GM18502 (cell line): ENCODE measurements at regions not wholly inside any gene's neighbourhood (a gene's known extent, or its start where the extent isn't known, plus 50 kb on each side); places are given as distances from the start of the nearest gene placed in this dataset.

ENCODE experiments used
- ATAC-seq: cut with Tn5 transposase; IDR thresholded peaks from one replicate; pipeline ENCODE4 v1.9.1; 2021; ENCODE audit warnings: mild to moderate bottlenecking; ENCODE audit not compliant: unreplicated experiment, poor library complexity

- no peak for ATAC-seq
These were observed 250.6 kb upstream of the MAP3K1 start for GRCh38 chr5:56564541-56565282.

GRCh38 chr5:56561455-56561854, 253.9 kb upstream of the MAP3K1 start:
- no peak for ATAC-seq

- ATAC-seq, result no peak
These were observed 257.1 kb upstream of the MAP3K1 start for GRCh38 chr5:56558131-56558745.

GRCh38 chr5:56557198-56557597, 258.2 kb upstream of the MAP3K1 start:
- no peak for ATAC-seq

GRCh38 chr5:56552612-56553268, 262.6 kb upstream of the MAP3K1 start:
- no peak for ATAC-seq

GRCh38 chr5:56550227-56550626, 265.1 kb upstream of the MAP3K1 start:
- no peak for ATAC-seq

GRCh38 chr5:56549096-56549886, 266.1 kb upstream of the MAP3K1 start:
- no peak for ATAC-seq

- no peak for ATAC-seq
These were observed 270.3 kb upstream of the MAP3K1 start for GRCh38 chr5:56545016-56545415.

GRCh38 chr5:56543441-56544388, 271.6 kb upstream of the MAP3K1 start:
- ATAC-seq, result no peak

- no peak for ATAC-seq
These were observed 275.1 kb upstream of the MAP3K1 start for GRCh38 chr5:56540266-56540665.

- ATAC-seq, result no peak
These were observed 276.8 kb upstream of the MAP3K1 start for GRCh38 chr5:56538580-56538979.

- ATAC-seq, result no peak
These were observed 280.0 kb upstream of the MAP3K1 start for GRCh38 chr5:56535347-56535746.

GRCh38 chr5:56534102-56534829, 281.1 kb upstream of the MAP3K1 start:
- ATAC-seq, result no peak

- ATAC-seq, result no peak
These were observed 282.9 kb upstream of the MAP3K1 start for GRCh38 chr5:56532466-56532865.

GRCh38 chr5:56530626-56531138, 284.7 kb upstream of the MAP3K1 start:
- no peak for ATAC-seq

GRCh38 chr5:56529666-56530430, 285.5 kb upstream of the MAP3K1 start:
- no peak for ATAC-seq

- no peak for ATAC-seq
These were observed 288.2 kb upstream of the MAP3K1 start for GRCh38 chr5:56527174-56527573.

- no peak for ATAC-seq
These were observed 290.2 kb upstream of the MAP3K1 start for GRCh38 chr5:56525113-56525512.
